GM12872 (cell line): ENCODE measurements at regions not wholly inside any gene's neighbourhood (a gene's known extent, or its start where the extent isn't known, plus 50 kb on each side); places are given as distances from the start of the nearest gene placed in this dataset.

Experiments
- TF ChIP-seq, protein P1 (sequence below): IDR thresholded peaks from 3 replicates; pipeline ENCODE4 v1.5.1; 2011; ENCODE audit warnings: low read depth, mild to moderate bottlenecking, low read length, moderate library complexity; ENCODE audit not compliant: insufficient read depth

DNA sequence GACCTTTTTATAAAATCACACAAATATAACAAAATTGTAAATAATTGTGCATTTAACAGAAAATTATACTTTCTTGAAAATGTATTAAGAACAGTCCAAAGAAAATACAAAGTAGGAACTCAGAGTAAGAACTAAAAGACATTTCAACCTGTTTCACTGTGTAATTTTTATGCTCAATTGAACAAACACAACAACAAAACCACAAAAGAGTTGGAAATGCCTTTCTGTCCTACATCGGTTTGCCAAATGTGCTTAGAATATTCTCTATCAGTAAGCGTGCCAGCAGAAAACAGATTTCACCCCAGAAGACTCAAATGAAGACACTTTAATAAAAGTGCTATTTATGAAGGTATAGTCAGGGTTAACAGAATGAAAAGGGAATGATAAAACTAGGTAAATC is 592.1 kb downstream of the PRELID2 start:
- TF ChIP-seq, protein P1, sequence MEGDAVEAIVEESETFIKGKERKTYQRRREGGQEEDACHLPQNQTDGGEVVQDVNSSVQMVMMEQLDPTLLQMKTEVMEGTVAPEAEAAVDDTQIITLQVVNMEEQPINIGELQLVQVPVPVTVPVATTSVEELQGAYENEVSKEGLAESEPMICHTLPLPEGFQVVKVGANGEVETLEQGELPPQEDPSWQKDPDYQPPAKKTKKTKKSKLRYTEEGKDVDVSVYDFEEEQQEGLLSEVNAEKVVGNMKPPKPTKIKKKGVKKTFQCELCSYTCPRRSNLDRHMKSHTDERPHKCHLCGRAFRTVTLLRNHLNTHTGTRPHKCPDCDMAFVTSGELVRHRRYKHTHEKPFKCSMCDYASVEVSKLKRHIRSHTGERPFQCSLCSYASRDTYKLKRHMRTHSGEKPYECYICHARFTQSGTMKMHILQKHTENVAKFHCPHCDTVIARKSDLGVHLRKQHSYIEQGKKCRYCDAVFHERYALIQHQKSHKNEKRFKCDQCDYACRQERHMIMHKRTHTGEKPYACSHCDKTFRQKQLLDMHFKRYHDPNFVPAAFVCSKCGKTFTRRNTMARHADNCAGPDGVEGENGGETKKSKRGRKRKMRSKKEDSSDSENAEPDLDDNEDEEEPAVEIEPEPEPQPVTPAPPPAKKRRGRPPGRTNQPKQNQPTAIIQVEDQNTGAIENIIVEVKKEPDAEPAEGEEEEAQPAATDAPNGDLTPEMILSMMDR: no peak

DNA sequence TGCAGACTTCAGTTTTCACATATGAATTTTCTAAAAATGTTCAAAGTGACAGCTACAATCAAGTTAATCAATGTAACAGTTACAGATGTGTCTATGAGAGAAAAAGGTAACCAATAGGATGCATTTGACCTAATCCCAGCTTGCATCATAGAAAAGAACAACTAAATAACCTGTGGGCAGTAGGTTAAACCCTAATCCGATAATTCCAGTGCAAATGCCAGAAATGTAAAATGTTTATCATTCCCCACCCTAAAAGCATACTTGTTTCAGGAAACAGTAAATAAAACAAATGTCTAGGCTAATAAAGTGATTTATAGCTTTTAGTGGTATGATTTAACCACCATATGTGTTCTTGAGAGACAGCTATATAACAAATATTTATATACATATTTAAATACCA is 592.6 kb downstream of the PRELID2 start:
- TF ChIP-seq, protein P1: no peak

DNA sequence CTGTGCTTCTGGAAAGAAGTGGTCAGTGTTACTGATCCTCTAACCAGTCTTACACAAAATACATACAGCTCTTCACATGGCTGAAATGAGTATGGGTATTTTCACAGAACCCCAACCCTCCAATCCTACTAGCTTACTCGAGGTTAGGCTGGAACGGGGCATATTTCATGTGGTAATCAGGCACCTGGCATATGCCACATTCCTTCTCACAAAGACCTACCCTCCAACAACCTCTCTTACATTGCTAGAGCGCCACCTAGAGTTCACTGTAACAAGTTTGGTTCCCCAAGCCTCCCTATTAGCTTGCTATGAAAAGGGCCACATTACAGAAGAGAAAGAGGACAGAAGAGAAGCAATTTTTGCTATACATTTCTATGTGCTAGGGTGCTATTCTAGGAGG is 597.3 kb downstream of the PRELID2 start:
- TF ChIP-seq, protein P1: peak; percentile 63; the same call in 2 of the 3 replicates

DNA sequence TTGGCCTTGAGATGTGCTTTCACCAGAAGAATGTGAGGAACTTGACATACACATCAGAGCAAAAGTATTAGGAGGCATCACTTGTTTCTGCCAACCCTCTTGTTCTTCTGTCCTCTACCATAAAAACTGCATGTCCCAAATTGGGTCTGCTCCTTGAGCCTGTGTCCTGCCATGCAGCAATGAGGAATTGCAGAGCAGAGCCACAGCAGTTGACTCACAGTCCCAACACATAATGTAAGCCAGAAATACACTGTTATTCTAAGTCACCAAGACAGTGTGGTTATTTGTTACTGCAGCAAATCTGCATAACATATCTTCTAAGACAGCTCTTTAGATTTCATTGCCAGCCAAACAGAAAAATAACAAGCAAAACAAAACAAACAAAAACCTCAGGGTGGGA is 598.2 kb downstream of the PRELID2 start:
- TF ChIP-seq, protein P1: no peak

DNA sequence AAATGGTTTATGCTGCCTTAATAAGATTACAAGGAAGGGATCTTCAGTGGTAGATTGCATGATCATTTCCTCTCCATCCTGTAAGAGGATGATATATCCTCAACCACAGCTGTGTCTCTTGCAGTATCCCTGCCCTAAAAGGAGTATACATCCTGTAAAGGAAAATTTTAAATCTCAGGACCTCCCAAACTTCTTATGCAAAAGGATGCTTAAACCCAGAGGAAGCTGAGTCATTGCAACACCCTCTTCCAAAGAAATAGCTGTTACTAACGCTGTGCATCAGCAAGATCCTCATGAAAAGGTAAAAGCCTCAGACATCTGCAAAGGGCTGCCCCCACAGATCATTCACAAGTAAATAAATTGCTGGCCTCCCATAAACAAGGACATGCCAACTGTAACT is 599.0 kb downstream of the PRELID2 start:
- TF ChIP-seq, protein P1: no peak

DNA sequence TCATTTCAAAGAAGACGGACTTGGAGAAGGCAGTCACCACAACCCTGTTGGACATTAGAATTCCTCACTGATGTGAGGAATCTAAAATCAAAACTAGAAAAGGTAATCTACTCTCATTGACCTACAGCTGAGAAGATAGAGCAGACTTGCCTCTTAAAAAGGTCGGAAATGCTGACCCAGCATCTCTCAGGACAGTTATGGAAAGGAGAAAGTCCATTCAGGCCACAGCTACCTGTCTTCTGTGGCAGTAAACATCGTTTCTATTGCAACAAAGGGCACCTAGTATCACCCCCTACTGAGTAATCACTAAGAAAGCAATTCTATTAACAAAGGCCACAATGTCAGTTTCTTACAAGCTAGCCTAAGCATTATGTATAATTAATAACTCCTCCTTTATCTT is 601.7 kb downstream of the PRELID2 start:
- TF ChIP-seq, protein P1: no peak

DNA sequence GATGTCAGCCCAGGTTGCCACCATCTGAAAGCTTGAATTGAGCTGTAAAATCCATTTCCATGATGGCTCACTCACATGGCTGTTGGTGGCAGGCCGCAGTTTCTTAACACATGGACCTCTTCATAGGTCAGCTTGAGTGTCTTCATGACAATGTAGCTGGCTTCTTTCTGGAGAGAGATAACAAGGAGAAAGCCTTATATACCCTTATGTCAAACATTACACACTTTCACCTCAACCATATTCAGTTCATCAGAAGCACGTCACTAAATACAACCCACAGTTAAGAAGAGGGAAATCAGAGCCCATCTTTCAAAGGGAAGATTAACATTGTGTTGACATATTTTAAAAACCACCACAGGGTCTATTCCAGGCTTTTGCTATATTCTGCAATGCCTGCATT is 604.4 kb downstream of the PRELID2 start:
- TF ChIP-seq, protein P1: no peak

DNA sequence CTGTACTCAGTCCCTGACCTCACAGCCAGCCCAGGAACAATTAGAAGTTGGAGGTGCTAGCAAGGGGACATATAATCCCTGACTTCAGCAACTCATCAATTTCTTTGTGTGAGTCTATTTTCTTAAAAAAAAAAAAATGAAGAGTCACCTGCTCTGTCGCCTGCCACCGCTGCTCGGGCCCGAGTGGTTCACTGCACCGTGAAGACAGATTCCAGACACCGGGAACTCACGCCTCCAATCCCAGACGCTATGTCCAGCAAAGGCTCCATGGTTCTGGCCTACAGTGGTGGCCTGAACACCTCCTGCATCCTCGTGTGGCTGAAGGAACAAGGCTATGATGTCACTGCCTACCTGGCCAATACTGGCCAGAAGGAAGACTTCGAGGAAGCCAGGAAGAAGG is 606.6 kb downstream of the PRELID2 start:
- TF ChIP-seq, protein P1: no peak
